Peyer's patch (tissue), 4 donors: ENCODE measurements at regions not wholly inside any gene's neighbourhood (a gene's known extent, or its start where the extent isn't known, plus 50 kb on each side); places are given as distances from the start of the nearest gene placed in this dataset.

Experiments
- CTCF ChIP-seq, 6 experiments: fragments of 450-650 bp in 4 of 6; fragments of 200-600 bp in 2 of 6; sonication (generic) in 1 of 6; IDR thresholded peaks; one replicate each; pipeline ENCODE4 v1.5.1; 2017 to 2019; ENCODE audit warnings: antibody characterized with exemption in 6 of 6, mild to moderate bottlenecking in 3 of 6, moderate library complexity in 1 of 6
- POLR2A ChIP-seq, 2 donors: fragments of 450-650 bp; IDR thresholded peaks; one replicate each; pipeline ENCODE4 v1.5.1; 2017; ENCODE audit warnings: antibody characterized with exemption in 2 of 2, mild to moderate bottlenecking in 2 of 2, moderate library complexity in 2 of 2

GRCh38 chr3:63094642-63095408, 183.3 kb upstream of the SYNPR start:
- TF ChIP-seq POLR2A (IDR thresholded peaks at IDR 0.05) (no peak), CTCF (IDR thresholded peaks at IDR 0.05) (no peak)
